ENCODE measurements at regions not wholly inside any gene's neighbourhood (a gene's known extent, or its start where the extent isn't known, plus 50 kb on each side); places are given as distances from the start of the nearest gene placed in this dataset.

DNA sequence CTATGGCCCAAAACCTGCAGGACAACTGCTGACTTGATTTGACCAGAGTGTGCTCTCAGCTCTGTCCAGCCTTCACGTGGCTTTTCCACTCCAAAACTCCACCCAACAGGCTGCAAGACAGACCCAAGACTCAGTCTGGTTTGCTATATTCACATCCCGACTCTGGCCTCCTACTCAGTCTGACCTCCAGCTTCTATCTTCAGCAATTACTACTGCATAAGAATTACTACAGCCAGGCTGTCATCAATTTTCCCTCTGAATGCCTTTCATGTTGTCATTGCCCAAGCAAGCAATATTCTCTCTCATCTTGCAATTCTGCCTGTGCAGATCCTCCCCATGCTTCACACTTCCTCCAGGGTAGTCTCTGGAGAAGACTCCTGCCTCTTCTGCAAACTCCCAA lies 53.6 kb upstream of the GYPC start:
- TF ChIP-seq, protein P1, sequence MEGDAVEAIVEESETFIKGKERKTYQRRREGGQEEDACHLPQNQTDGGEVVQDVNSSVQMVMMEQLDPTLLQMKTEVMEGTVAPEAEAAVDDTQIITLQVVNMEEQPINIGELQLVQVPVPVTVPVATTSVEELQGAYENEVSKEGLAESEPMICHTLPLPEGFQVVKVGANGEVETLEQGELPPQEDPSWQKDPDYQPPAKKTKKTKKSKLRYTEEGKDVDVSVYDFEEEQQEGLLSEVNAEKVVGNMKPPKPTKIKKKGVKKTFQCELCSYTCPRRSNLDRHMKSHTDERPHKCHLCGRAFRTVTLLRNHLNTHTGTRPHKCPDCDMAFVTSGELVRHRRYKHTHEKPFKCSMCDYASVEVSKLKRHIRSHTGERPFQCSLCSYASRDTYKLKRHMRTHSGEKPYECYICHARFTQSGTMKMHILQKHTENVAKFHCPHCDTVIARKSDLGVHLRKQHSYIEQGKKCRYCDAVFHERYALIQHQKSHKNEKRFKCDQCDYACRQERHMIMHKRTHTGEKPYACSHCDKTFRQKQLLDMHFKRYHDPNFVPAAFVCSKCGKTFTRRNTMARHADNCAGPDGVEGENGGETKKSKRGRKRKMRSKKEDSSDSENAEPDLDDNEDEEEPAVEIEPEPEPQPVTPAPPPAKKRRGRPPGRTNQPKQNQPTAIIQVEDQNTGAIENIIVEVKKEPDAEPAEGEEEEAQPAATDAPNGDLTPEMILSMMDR (conservative IDR thresholded peaks at IDR 0.05) = no peak
- TF ChIP-seq EZH2 (IDR thresholded peaks at IDR 0.05; ENCODE audit: low read depth) = no peak

All from PC-9 (cell line).